OCI-LY7 (cell line): ENCODE measurements at regions not wholly inside any gene's neighbourhood (a gene's known extent, or its start where the extent isn't known, plus 50 kb on each side); places are given as distances from the start of the nearest gene placed in this dataset.

Source experiments
- CTCF ChIP-seq: fragments of 200-600 bp; sonication (generic); conservative IDR thresholded peaks from 2 replicates; pipeline ENCODE4 v1.5.1; 2014; ENCODE audit warnings: mild to moderate bottlenecking, antibody characterized with exemption, low read length, moderate library complexity, mixed read lengths
- EZH2phosphoT487 ChIP-seq: fragments of 200-600 bp; sonication (generic); IDR thresholded peaks from 2 replicates; pipeline ENCODE4 v1.6.1; 2018; ENCODE audit warnings: low read depth, borderline replicate concordance, mild to moderate bottlenecking, mixed run types, antibody characterized with exemption, low read length, moderate library complexity, mixed read lengths

- TF ChIP-seq CTCF: no peak
- no peak for TF ChIP-seq EZH2phosphoT487
Observed at GRCh38 chr4:11622961-11623725, 194.4 kb upstream of the HS3ST1 start.
